DMS 273 (cell line): ENCODE measurements at regions not wholly inside any gene's neighbourhood (a gene's known extent, or its start where the extent isn't known, plus 50 kb on each side); places are given as distances from the start of the nearest gene placed in this dataset.
A peak's percentile ranks its signal among the peaks of the same experiment; 100 is the strongest.

Experiments used
- DNase-seq: peaks from one replicate; lab custom pipeline; 2025; ENCODE audit not compliant: unreplicated experiment; lab: John Stamatoyannopoulos, UW

DNA sequence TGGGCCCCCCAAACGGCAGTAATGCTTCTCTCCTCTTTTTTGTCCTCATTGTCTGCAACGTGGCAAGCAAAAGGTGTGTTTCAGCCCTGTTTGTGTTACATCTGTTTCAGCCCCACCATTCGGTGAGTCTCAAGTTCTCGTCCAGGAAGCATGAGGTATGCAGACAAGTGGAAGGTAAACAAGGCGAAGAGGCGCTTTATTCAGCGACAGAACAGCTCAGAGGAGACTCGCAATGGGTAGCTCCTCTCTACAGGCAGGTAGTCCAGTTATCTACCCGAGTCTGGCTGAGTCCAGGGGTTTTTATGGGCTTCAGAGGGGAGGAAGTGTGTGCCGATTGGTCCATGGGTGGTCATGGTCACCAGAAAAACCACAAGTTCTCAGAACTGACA, 733.4 kb upstream of the CDH7 start:
- no peak for DNase-seq

DNA sequence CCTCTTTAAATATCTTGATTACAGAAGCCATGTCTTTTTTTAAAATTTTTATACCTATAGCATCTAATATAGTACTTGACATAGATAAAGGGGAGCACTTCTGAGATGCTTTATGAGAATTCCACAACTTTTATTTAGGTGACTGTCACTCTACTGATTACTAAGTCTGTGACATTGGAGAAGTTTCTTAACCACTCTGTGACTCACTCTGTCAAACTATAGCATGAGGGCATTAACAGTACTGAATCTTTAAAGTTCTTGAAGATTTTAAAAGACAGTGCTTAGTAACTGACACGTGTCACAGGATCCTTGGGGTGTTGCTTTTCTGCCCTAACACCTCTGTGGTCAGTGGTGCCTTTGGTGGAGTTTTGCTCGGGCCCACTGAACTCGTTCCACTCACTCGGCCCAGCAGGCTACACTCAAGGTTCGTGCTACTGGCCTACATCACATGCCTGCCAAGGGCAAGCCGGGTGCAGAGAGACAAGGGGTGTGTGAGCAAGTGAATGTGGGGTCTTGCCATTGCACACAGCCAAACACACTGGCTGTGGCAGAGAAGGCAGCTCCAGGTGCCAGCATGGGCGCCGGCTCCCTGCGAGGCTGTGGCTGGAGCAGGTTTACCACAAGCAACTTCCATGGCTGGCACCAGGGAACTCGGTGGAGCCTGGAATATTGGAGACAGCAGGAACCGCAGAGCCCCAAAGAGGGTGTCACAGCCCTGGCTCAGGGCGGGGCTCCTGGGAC, 734.0 kb upstream of the CDH7 start:
- DNase-seq, result no peak

GRCh38 chr18:64994370-64994769, 756.4 kb upstream of the CDH7 start:
- no peak for DNase-seq

DNA sequence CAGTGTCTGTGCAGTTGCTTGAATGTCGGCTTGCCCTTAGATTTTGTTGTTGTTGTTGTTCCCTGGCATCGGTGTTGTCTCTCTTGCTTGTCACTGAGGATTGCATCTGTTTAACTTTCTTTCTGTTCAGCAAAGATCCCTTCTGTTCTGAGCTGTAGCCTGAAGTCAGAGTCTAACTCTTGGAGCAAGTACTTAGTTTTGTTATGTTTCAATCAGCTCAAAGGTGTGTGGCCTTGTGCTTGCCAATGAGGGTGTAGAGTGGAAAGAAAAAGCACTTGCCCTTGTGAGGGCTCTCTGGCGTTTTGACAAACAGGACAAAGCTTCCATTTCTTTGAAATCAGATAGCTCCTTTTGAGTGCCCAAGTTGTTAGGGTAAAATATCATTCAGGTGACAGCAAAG, 757.1 kb upstream of the CDH7 start:
- DNase-seq, result no peak

- DNase-seq, result no peak
Measured at GRCh38 chr18:64992654-64993053, 758.2 kb upstream of the CDH7 start.

- DNase-seq, result no peak
Measured at GRCh38 chr18:64991102-64991501, 759.7 kb upstream of the CDH7 start.

DNA sequence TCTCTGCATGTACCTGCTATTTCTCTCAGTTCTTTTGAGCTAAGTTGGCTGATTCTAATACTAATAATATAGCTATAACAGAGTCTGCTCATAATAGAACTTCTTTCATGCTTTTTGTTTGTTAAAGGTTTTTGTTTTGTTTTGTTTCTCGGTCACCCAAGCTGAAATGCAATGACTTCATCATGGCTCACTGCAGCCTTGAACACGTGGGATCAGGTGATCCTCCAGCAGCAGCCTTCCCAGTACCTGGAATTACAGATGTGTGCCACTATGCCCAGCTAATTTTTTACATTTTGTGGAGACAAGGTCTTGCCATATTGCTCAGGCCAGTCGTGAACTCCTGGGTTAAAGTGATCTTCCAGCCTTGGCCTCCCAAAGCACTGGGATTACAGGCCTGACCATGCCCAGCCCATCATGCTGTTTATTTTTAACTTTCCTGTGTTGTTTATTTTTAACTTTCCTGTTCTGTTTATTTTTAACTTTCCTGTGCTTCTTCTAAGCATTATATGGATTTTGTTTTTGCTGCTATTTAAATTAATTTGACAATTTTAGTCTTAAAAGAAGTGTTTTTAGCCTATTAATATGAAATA, 763.8 kb upstream of the CDH7 start:
- no peak for DNase-seq

DNA sequence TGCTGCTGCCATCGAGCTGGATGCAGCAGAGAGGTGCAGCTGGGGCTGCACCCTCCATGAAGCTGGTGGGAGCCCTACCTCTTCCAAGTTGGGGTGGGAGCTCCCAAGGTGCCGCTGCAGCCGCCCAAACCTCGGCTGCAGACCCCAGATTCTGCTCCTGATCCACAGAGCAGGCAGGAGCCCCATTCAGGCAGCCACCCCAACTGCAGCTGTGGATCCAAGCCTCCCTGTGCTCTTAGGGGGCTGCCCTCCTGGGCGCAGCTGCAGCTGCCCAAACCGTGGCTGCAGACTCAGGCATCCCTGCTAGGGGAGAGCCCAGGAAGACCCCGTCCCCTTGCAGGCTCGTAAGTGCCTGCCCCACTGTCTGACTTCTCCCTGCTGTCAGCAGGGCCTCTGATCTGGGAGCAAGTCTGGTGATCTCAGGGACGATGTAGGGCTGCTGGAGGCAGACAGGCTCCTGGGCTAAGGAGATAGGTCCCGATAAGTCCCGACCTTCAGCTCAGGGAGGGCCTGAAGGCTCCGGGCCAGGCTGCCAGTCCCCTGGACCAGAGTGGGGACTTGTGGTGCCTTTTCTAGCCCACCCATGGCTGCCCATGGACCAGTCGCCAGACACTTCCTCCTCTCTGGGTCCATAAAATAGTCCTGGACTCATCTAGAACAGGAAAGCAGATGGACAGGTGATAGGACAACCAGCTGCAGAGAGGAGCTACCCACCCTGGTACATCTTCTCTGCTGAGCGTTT, 767.1 kb upstream of the CDH7 start:
- DNase-seq, result no peak

- DNase-seq, result peak; percentile 20
Measured at GRCh38 chr18:64982414-64983055, 768.3 kb upstream of the CDH7 start.

DNA sequence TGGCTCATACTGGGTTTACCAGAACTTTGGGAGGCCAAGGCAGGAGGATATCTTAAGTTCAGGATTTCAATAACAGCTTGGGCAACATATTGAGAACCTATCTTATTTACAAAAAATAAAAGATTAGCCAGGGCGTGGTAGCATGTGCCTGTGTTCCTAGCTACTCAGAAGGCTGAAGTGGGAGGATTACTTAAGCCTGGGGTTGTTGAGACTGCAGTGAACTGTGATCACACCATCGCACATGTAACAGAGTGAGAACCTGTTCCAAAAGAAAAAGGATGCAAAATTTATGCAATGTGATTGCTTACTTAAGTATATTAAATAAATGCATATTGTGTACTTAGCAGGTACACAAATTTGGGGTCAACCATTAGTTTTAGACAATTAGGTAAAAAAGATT, 768.9 kb upstream of the CDH7 start:
- no peak for DNase-seq

DNA sequence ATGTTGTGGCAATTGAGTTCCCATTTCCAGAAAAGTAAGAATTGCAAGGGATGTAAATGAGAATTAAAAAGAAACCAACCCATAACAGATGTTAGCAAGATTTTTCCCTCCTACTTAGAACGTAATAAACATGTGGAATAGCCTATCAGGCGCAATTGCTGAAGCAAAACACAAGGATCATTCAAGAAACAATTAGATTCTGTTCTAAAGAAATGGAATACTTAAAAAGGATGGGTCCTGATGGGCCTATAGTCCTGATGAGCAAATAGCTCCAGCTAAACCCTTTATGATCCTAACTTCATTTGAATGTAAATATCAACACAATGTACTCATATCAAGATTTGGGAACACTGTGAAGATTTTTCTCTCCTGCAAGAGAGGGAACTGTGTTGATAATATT, 771.0 kb upstream of the CDH7 start:
- no peak for DNase-seq

DNA sequence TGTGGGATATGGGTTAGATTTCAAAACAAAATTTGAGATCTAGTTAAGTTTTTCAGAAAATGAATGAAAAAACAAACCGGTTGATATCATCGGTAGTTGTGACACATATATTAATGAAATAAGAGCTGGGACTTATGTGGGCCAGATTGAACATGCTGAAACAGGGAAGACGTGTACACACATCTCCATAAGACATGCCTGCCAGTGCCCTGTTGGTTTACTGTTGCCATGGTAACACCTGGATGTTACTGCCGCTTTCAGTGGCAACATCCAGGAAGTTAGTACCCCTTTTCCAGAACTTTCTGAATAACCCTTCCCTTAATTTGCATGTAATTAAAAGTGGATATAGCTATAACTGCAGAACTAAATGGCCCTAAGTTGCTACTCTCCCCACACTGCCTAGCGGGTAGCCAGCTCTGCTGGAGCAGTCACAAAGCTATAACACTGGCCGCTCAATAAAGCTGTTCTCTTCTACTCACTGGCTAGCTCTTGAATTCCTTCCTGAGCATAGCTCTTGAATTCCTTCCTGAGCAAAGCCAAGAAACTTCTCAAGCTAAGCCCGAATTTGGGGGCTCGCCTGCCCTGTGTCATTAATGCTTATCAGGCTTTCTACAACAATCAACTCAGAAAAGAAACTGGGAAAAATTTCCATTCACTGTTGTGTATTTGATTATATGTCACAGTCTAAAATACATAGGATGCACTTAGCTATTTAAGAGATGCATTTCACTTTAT, 776.3 kb upstream of the CDH7 start:
- DNase-seq, result peak; percentile 31

- DNase-seq, result peak; percentile 30
Measured at GRCh38 chr18:64972545-64972944, 778.3 kb upstream of the CDH7 start.

GRCh38 chr18:64966667-64967066, 784.1 kb upstream of the CDH7 start:
- DNase-seq, result peak; percentile 93

GRCh38 chr18:64956465-64956864, 794.3 kb upstream of the CDH7 start:
- no peak for DNase-seq

DNA sequence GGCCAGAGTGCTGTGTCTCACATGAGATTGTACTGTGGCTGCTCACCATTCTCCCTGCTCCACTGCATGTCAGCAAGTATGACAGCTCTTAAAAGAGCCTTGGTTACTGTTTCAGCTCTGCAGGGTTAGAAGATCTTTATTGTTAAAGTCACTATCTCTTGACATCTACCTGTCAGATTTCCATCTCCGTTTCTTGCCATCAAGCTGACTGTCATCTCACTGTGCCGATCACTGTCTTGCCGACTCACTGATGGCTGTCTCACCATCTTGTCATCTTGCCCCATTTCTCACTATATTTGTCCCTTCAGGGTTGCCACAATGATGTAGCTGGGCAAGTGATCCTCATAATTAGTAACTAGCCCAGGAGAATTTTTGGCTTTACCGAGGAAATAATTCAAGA, 800.9 kb upstream of the CDH7 start:
- DNase-seq, result no peak

- DNase-seq, result no peak
Measured at GRCh38 chr18:64936671-64937070, 787.8 kb upstream of the LINC00305 start.

DNA sequence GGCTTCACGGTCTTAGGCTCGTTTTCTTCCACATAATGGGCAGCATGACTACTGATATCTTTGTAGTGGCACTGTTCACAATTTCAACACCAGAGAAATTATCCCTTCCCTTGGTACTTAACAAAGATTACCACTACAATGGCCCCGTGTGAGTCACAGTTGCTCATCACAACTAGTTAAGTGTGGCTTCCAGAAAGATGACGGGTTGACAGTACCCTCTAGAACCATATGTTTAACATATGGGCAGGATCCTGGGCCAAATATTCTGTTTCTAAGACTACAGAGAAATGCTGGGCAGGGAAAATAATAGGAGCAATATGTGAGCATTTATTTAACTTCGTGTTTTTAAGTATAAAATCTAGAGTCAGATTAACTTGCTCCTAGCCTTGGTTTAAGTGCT, 780.1 kb upstream of the LINC00305 start:
- DNase-seq, result peak; percentile 59

DNA sequence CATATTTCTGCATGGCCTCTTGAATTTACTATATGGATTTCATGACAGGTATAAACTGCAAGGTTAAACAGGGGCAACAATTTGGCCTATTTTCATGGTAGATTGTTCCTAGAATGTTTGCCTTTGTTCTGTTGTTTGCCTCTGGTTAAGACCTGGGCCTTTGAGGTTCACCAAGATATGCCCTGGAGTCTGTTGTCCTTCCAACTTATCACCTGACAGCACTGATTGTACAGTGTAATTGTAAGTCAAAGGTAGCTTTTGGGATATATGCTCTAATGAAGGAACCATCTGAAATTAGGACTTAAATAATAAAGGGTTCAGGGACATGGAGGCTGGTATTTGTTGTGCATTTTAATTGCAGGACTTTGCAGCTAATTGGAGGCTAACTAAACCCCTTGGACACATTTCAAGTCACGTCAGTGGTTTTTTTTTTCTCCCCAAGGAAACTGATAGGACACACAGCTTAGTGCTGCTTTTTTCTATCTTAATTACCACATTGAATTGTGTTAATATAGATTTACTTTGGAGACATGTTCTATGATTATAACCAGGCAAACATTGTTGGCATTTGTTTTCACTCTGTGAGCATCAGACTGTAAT, 771.2 kb upstream of the LINC00305 start:
- no peak for DNase-seq

GRCh38 chr18:64918851-64919250, 770.0 kb upstream of the LINC00305 start:
- DNase-seq, result no peak

- no peak for DNase-seq
Measured at GRCh38 chr18:64893349-64893748, 744.5 kb upstream of the LINC00305 start.
